Activated CD8-positive, alpha-beta memory T cell treated with anti-CD3 and anti-CD28 coated beads for 24 hours (primary cell): ENCODE measurements at regions not wholly inside any gene's neighbourhood (a gene's known extent, or its start where the extent isn't known, plus 50 kb on each side); places are given as distances from the start of the nearest gene placed in this dataset.
"Not testable (repeated sequence)": the region's sequence is repeated elsewhere in the genome, so short reads cannot be mapped to it uniquely, and the experiment has no call there.

Experiments
- DNase-seq: peaks from one replicate; pipeline ENCODE4 v3.0.0-alpha.2; 2020

GRCh38 chr14:71758229-71758951, 173.8 kb upstream of the RGS6 start:
- DNase-seq, result no peak

GRCh38 chr14:71762575-71762974, 169.7 kb upstream of the RGS6 start:
- no peak for DNase-seq

- no peak for DNase-seq
Measured at GRCh38 chr14:71764701-71765382, 167.4 kb upstream of the RGS6 start.

- no peak for DNase-seq
Measured at GRCh38 chr14:71765505-71765904, 166.7 kb upstream of the RGS6 start.

- no peak for DNase-seq
Measured at GRCh38 chr14:71770431-71770830, 161.8 kb upstream of the RGS6 start.

GRCh38 chr14:71771421-71771820, 160.8 kb upstream of the RGS6 start:
- DNase-seq, result not testable (repeated sequence)

- not testable (repeated sequence) for DNase-seq
Measured at GRCh38 chr14:71771996-71772395, 160.2 kb upstream of the RGS6 start.

GRCh38 chr14:71773898-71774481, 158.2 kb upstream of the RGS6 start:
- no peak for DNase-seq

- no peak for DNase-seq
Measured at GRCh38 chr14:71776471-71777360, 155.5 kb upstream of the RGS6 start.

- DNase-seq, result no peak
Measured at GRCh38 chr14:71780075-71780474, 152.2 kb upstream of the RGS6 start.

- no peak for DNase-seq
Measured at GRCh38 chr14:71780822-71781221, 151.4 kb upstream of the RGS6 start.

- DNase-seq, result no peak
Measured at GRCh38 chr14:71783088-71783487, 149.1 kb upstream of the RGS6 start.

GRCh38 chr14:71783786-71784185, 148.4 kb upstream of the RGS6 start:
- DNase-seq, result no peak

- no peak for DNase-seq
Measured at GRCh38 chr14:71789005-71789404, 143.2 kb upstream of the RGS6 start.

- no peak for DNase-seq
Measured at GRCh38 chr14:71799841-71800240, 132.4 kb upstream of the RGS6 start.

GRCh38 chr14:71800878-71801277, 131.4 kb upstream of the RGS6 start:
- DNase-seq, result no peak

- DNase-seq, result no peak
Measured at GRCh38 chr14:71803539-71804260, 128.5 kb upstream of the RGS6 start.

GRCh38 chr14:71804992-71805391, 127.2 kb upstream of the RGS6 start:
- no peak for DNase-seq

GRCh38 chr14:71807049-71807448, 125.2 kb upstream of the RGS6 start:
- DNase-seq, result not testable (repeated sequence)

GRCh38 chr14:71810800-71811199, 121.4 kb upstream of the RGS6 start:
- not testable (repeated sequence) for DNase-seq

GRCh38 chr14:71812693-71813092, 119.5 kb upstream of the RGS6 start:
- no peak for DNase-seq

GRCh38 chr14:71815110-71815509, 117.1 kb upstream of the RGS6 start:
- DNase-seq, result no peak
